HAP-1 (cell line): ENCODE measurements at regions not wholly inside any gene's neighbourhood (a gene's known extent, or its start where the extent isn't known, plus 50 kb on each side); places are given as distances from the start of the nearest gene placed in this dataset.
A peak's percentile ranks its signal among the peaks of the same experiment; 100 is the strongest.

Source experiments
- DNase-seq, 2 experiments: peaks; one replicate each; pipeline ENCODE4 v3.0.0-alpha.2; 2016 to 2020; ENCODE audit warnings: low spot score in 2 of 2
- H3K27me3 ChIP-seq: fragments of 250-450 bp; sonication (Bioruptor Pico); 2 replicates; pipeline ENCODE4 v1.5.1; 2020; ENCODE audit warnings: low read depth, mild to moderate bottlenecking, moderate library complexity
- H3K36me3 ChIP-seq: fragments of 250-450 bp; sonication (Bioruptor Pico); replicated peaks from 2 replicates; pipeline ENCODE4 v1.5.1; 2020; ENCODE audit warnings: mild to moderate bottlenecking
- H3K4me1 ChIP-seq: fragments of 250-450 bp; sonication (Bioruptor Pico); 2 replicates; pipeline ENCODE4 v1.5.1; 2020; ENCODE audit warnings: mild to moderate bottlenecking
- H3K4me3 ChIP-seq: fragments of 250-450 bp; sonication (Bioruptor Pico); 2 replicates; pipeline ENCODE4 v1.5.1; 2020; ENCODE audit warnings: mild to moderate bottlenecking, moderate library complexity
- H3K9me3 ChIP-seq: fragments of 250-450 bp; sonication (Bioruptor Pico); 2 replicates; pipeline ENCODE4 v1.5.1; 2020; ENCODE audit warnings: mild to moderate bottlenecking, moderate library complexity
- in situ Hi-C: fragments of 300-500 bp; cut with MboI; formaldehyde crosslinking; loops from 3 replicates; pipeline ENCODE4 v1.14.3; 2020; ENCODE audit warnings: low sequenced_read_pairs, inconsistent platforms, mixed read lengths

- in situ Hi-C loops, result no loop called here
These were observed 843.7 kb upstream of the WWC1 start for GRCh38 chr5:167447466-167448375.

GRCh38 chr5:167448376-167448775 lies 843.1 kb upstream of the WWC1 start:
- DNase-seq, result no peak
- H3K4me1 ChIP-seq, result 0 out of 2 replicates have a peak, but pooled peaks cover under 1% of the 10 kb centered on the region
- peaks cover 10% of the 10 kb centered on the region; the same call in 1 of the 2 replicates for H3K27me3 ChIP-seq
- no peaks in the 10 kb centered on the region for H3K9me3 ChIP-seq
- no peaks in the 10 kb centered on the region for H3K36me3 ChIP-seq
- no peak overlapping the region for H3K4me3 ChIP-seq
- in situ Hi-C loops, result no loop called here

More at GRCh38 chr5:167447466-167448375, 843.7 kb upstream of the WWC1 start:
- no peak for DNase-seq
- H3K27me3 ChIP-seq, result peaks cover 10% of the 10 kb centered on the region; the same call in 1 of the 2 replicates
- no peaks in the 10 kb centered on the region for H3K36me3 ChIP-seq
- no peaks in the 10 kb centered on the region for H3K4me1 ChIP-seq
- no peaks in the 10 kb centered on the region for H3K9me3 ChIP-seq
- no peak overlapping the region for H3K4me3 ChIP-seq

GRCh38 chr5:167451076-167451475 lies 840.4 kb upstream of the WWC1 start:
- Histone ChIP-seq H3K36me3 (no peaks in the 10 kb centered on the region), H3K4me3 (no peak overlapping the region), H3K4me1 (0 out of 2 replicates have a peak, but pooled peaks cover 2% of the 10 kb centered on the region), H3K9me3 (no peaks in the 10 kb centered on the region), H3K27me3 (peaks cover 8% of the 10 kb centered on the region)
- in situ Hi-C loops, result no loop called here
- DNase-seq, result no peak

- no peak for DNase-seq
- in situ Hi-C loops, result no loop called here
- 0 out of 2 replicates have a peak, but pooled peaks cover 2% of the 10 kb centered on the region for H3K4me1 ChIP-seq
- H3K4me3 ChIP-seq, result no peak overlapping the region
- no peaks in the 10 kb centered on the region for H3K9me3 ChIP-seq
- H3K27me3 ChIP-seq, result peaks cover 3% of the 10 kb centered on the region
- no peaks in the 10 kb centered on the region for H3K36me3 ChIP-seq
These were observed 839.3 kb upstream of the WWC1 start for GRCh38 chr5:167452136-167452535.

- Histone ChIP-seq H3K27me3 (peaks cover 3% of the 10 kb centered on the region), H3K4me1 (0 out of 2 replicates have a peak, but pooled peaks cover 2% of the 10 kb centered on the region), H3K9me3 (no peaks in the 10 kb centered on the region), H3K36me3 (no peaks in the 10 kb centered on the region), H3K4me3 (no peak overlapping the region)
- in situ Hi-C loops, result no loop called here
- DNase-seq, result peak in 1 of 2 experiments; percentile 42
These were observed 838.0 kb upstream of the WWC1 start for GRCh38 chr5:167453246-167454030.

GRCh38 chr5:167458412-167458811 lies 833.0 kb upstream of the WWC1 start:
- no peaks in the 10 kb centered on the region for H3K36me3 ChIP-seq
- peaks cover 6% of the 10 kb centered on the region for H3K4me1 ChIP-seq
- peaks cover 8% of the 10 kb centered on the region for H3K27me3 ChIP-seq
- no peak overlapping the region for H3K4me3 ChIP-seq
- in situ Hi-C loops, result no loop called here
- no peaks in the 10 kb centered on the region for H3K9me3 ChIP-seq
- no peak for DNase-seq

GRCh38 chr5:167460449-167461020 lies 830.9 kb upstream of the WWC1 start:
- in situ Hi-C loops, result no loop called here
- Histone ChIP-seq H3K27me3 (peaks cover 5% of the 10 kb centered on the region), H3K9me3 (no peaks in the 10 kb centered on the region), H3K4me3 (no peak overlapping the region), H3K4me1 (peaks cover 5% of the 10 kb centered on the region), H3K36me3 (no peaks in the 10 kb centered on the region)
- DNase-seq, result peak; percentile 21 to 40

- peaks cover 5% of the 10 kb centered on the region for H3K27me3 ChIP-seq
- no peak for DNase-seq
- no peaks in the 10 kb centered on the region for H3K36me3 ChIP-seq
- H3K4me3 ChIP-seq, result no peak overlapping the region
- in situ Hi-C loops, result no loop called here
- peaks cover 5% of the 10 kb centered on the region for H3K4me1 ChIP-seq
- H3K9me3 ChIP-seq, result no peaks in the 10 kb centered on the region
These were observed 827.5 kb upstream of the WWC1 start for GRCh38 chr5:167463939-167464338.

- no peaks in the 10 kb centered on the region for H3K9me3 ChIP-seq
- DNase-seq, result no peak
- no peaks in the 10 kb centered on the region for H3K36me3 ChIP-seq
- no peak overlapping the region for H3K4me3 ChIP-seq
- peaks cover 8% of the 10 kb centered on the region; the same call in 1 of the 2 replicates for H3K27me3 ChIP-seq
- in situ Hi-C loops, result no loop called here
- H3K4me1 ChIP-seq, result no peaks in the 10 kb centered on the region
These were observed 824.5 kb upstream of the WWC1 start for GRCh38 chr5:167466992-167467391.

- in situ Hi-C loops, result no loop called here
- H3K4me3 ChIP-seq, result no peak overlapping the region
- DNase-seq, result no peak
- H3K9me3 ChIP-seq, result no peaks in the 10 kb centered on the region
- H3K4me1 ChIP-seq, result no peaks in the 10 kb centered on the region
- H3K36me3 ChIP-seq, result no peaks in the 10 kb centered on the region
- H3K27me3 ChIP-seq, result peaks cover 8% of the 10 kb centered on the region; the same call in 1 of the 2 replicates
These were observed 818.8 kb upstream of the WWC1 start for GRCh38 chr5:167472566-167473108.

- H3K4me1 ChIP-seq, result no peaks in the 10 kb centered on the region
- no peak overlapping the region for H3K4me3 ChIP-seq
- in situ Hi-C loops, result no loop called here
- H3K27me3 ChIP-seq, result no peaks in the 10 kb centered on the region
- no peaks in the 10 kb centered on the region for H3K36me3 ChIP-seq
- no peak for DNase-seq
- H3K9me3 ChIP-seq, result no peaks in the 10 kb centered on the region
These were observed 813.3 kb upstream of the WWC1 start for GRCh38 chr5:167478188-167478587.

GRCh38 chr5:167479779-167480178 lies 811.7 kb upstream of the WWC1 start:
- H3K4me3 ChIP-seq, result no peak overlapping the region
- H3K4me1 ChIP-seq, result no peaks in the 10 kb centered on the region
- DNase-seq, result no peak
- no peaks in the 10 kb centered on the region for H3K9me3 ChIP-seq
- H3K36me3 ChIP-seq, result no peaks in the 10 kb centered on the region
- in situ Hi-C loops, result no loop called here
- H3K27me3 ChIP-seq, result no peaks in the 10 kb centered on the region

GRCh38 chr5:167481345-167481744 lies 810.1 kb upstream of the WWC1 start:
- in situ Hi-C loops, result no loop called here
- Histone ChIP-seq H3K4me1 (no peaks in the 10 kb centered on the region), H3K27me3 (no peaks in the 10 kb centered on the region), H3K36me3 (no peaks in the 10 kb centered on the region), H3K4me3 (no peak overlapping the region), H3K9me3 (no peaks in the 10 kb centered on the region)
- DNase-seq, result no peak
